ENCODE measurements at regions not wholly inside any gene's neighbourhood (a gene's known extent, or its start where the extent isn't known, plus 50 kb on each side); places are given as distances from the start of the nearest gene placed in this dataset.
A peak's percentile ranks its signal among the peaks of the same experiment; 100 is the strongest.

- no peaks in the 10 kb centered on the region for H3K4me1 ChIP-seq (ENCODE audit: insufficient read depth, insufficient read length)
- no peak overlapping the region for H3K4me3 ChIP-seq (ENCODE audit: insufficient read length, low read depth)
- TF ChIP-seq YY1 (IDR thresholded peaks at IDR 0.05; ENCODE audit: insufficient read depth, insufficient read length) (no peak), SUZ12 (IDR thresholded peaks at IDR 0.05; ENCODE audit: extremely low read depth, insufficient read depth, insufficient read length) (no peak)
- no peaks in the 10 kb centered on the region for H3K36me3 ChIP-seq (ENCODE audit: insufficient read depth, insufficient read length, low read length)
- no peaks in the 10 kb centered on the region; the same call in 1 of the 2 replicates for H3K9me3 ChIP-seq (ENCODE audit: insufficient read depth, low read length)
- no peak for DNase-seq (ENCODE audit: low read depth, low spot score)
- H3K27me3 ChIP-seq (ENCODE audit: insufficient read depth, insufficient read length), result no peaks in the 10 kb centered on the region
- H3K9ac ChIP-seq (ENCODE audit: insufficient read length, low read depth), result no peak overlapping the region
Observed at GRCh38 chr9:15113288-15113687, 193.7 kb downstream of the TTC39B start.

- Histone ChIP-seq H3K9ac (ENCODE audit: insufficient read length, low read depth) (no peak overlapping the region), H3K9me3 (ENCODE audit: insufficient read depth, low read length) (no peaks in the 10 kb centered on the region), H3K4me1 (ENCODE audit: insufficient read depth, insufficient read length) (no peaks in the 10 kb centered on the region), H3K36me3 (ENCODE audit: insufficient read depth, insufficient read length, low read length) (no peaks in the 10 kb centered on the region), H3K4me3 (ENCODE audit: insufficient read length, low read depth) (no peak overlapping the region), H3K27me3 (ENCODE audit: insufficient read depth, insufficient read length) (no peaks in the 10 kb centered on the region)
- DNase-seq (ENCODE audit: low read depth, low spot score), result no peak
- no peak for TF ChIP-seq SUZ12 (IDR thresholded peaks at IDR 0.05; ENCODE audit: extremely low read depth, insufficient read depth, insufficient read length)
- no peak for TF ChIP-seq YY1 (IDR thresholded peaks at IDR 0.05; ENCODE audit: insufficient read depth, insufficient read length)
- no peak for TF ChIP-seq ZNF274 (IDR thresholded peaks at IDR 0.05; ENCODE audit: low read depth, low read length)
Observed at GRCh38 chr9:15111071-15111470, 195.9 kb downstream of the TTC39B start.

- no peaks in the 10 kb centered on the region for H3K9me3 ChIP-seq (ENCODE audit: insufficient read depth, low read length)
- no peaks in the 10 kb centered on the region for H3K4me1 ChIP-seq (ENCODE audit: insufficient read depth, insufficient read length)
- H3K9ac ChIP-seq (ENCODE audit: insufficient read length, low read depth), result no peak overlapping the region
- no peaks in the 10 kb centered on the region for H3K36me3 ChIP-seq (ENCODE audit: insufficient read depth, insufficient read length, low read length)
- peak; percentile 46 for DNase-seq (ENCODE audit: low read depth, low spot score)
- H3K4me3 ChIP-seq (ENCODE audit: insufficient read length, low read depth), result no peak overlapping the region
- TF ChIP-seq ZNF274 (IDR thresholded peaks at IDR 0.05; ENCODE audit: low read depth, low read length) (no peak), SUZ12 (IDR thresholded peaks at IDR 0.05; ENCODE audit: extremely low read depth, insufficient read depth, insufficient read length) (no peak), YY1 (IDR thresholded peaks at IDR 0.05; ENCODE audit: insufficient read depth, insufficient read length) (no peak)
- H3K27me3 ChIP-seq (ENCODE audit: insufficient read depth, insufficient read length), result no peaks in the 10 kb centered on the region
Observed at GRCh38 chr9:15104826-15105420, 194.7 kb upstream of the FREM1 start.

- no peak for DNase-seq (ENCODE audit: low read depth, low spot score)
- Histone ChIP-seq H3K4me1 (ENCODE audit: insufficient read depth, insufficient read length) (no peaks in the 10 kb centered on the region), H3K4me3 (ENCODE audit: insufficient read length, low read depth) (no peak overlapping the region), H3K9ac (ENCODE audit: insufficient read length, low read depth) (no peak overlapping the region), H3K9me3 (ENCODE audit: insufficient read depth, low read length) (no peaks in the 10 kb centered on the region), H3K36me3 (ENCODE audit: insufficient read depth, insufficient read length, low read length) (no peaks in the 10 kb centered on the region), H3K27me3 (ENCODE audit: insufficient read depth, insufficient read length) (no peaks in the 10 kb centered on the region)
- TF ChIP-seq SUZ12 (IDR thresholded peaks at IDR 0.05; ENCODE audit: extremely low read depth, insufficient read depth, insufficient read length) (no peak), YY1 (IDR thresholded peaks at IDR 0.05; ENCODE audit: insufficient read depth, insufficient read length) (no peak), ZNF274 (IDR thresholded peaks at IDR 0.05; ENCODE audit: low read depth, low read length) (no peak)
Observed at GRCh38 chr9:15103290-15103689, 193.1 kb upstream of the FREM1 start.

GRCh38 chr9:15101095-15101494, 190.9 kb upstream of the FREM1 start:
- no peak for DNase-seq (ENCODE audit: low read depth, low spot score)
- no peaks in the 10 kb centered on the region for H3K36me3 ChIP-seq (ENCODE audit: insufficient read depth, insufficient read length, low read length)
- TF ChIP-seq SUZ12 (IDR thresholded peaks at IDR 0.05; ENCODE audit: extremely low read depth, insufficient read depth, insufficient read length) (no peak), ZNF274 (IDR thresholded peaks at IDR 0.05; ENCODE audit: low read depth, low read length) (no peak), YY1 (IDR thresholded peaks at IDR 0.05; ENCODE audit: insufficient read depth, insufficient read length) (no peak)
- H3K4me3 ChIP-seq (ENCODE audit: insufficient read length, low read depth), result no peak overlapping the region
- H3K4me1 ChIP-seq (ENCODE audit: insufficient read depth, insufficient read length), result no peaks in the 10 kb centered on the region
- no peaks in the 10 kb centered on the region for H3K9me3 ChIP-seq (ENCODE audit: insufficient read depth, low read length)
- no peaks in the 10 kb centered on the region for H3K27me3 ChIP-seq (ENCODE audit: insufficient read depth, insufficient read length)
- H3K9ac ChIP-seq (ENCODE audit: insufficient read length, low read depth), result no peak overlapping the region

- H3K9me3 ChIP-seq (ENCODE audit: insufficient read depth, low read length), result no peaks in the 10 kb centered on the region
- TF ChIP-seq YY1 (IDR thresholded peaks at IDR 0.05; ENCODE audit: insufficient read depth, insufficient read length) (no peak), SUZ12 (IDR thresholded peaks at IDR 0.05; ENCODE audit: extremely low read depth, insufficient read depth, insufficient read length) (no peak)
- H3K9ac ChIP-seq (ENCODE audit: insufficient read length, low read depth), result no peak overlapping the region
- H3K4me3 ChIP-seq (ENCODE audit: insufficient read length, low read depth), result no peak overlapping the region
- DNase-seq (ENCODE audit: low read depth, low spot score), result no peak
- H3K27me3 ChIP-seq (ENCODE audit: insufficient read depth, insufficient read length), result no peaks in the 10 kb centered on the region
- H3K36me3 ChIP-seq (ENCODE audit: insufficient read depth, insufficient read length, low read length), result no peaks in the 10 kb centered on the region
- H3K4me1 ChIP-seq (ENCODE audit: insufficient read depth, insufficient read length), result no peaks in the 10 kb centered on the region
Observed at GRCh38 chr9:15100571-15100970, 190.3 kb upstream of the FREM1 start.

- TF ChIP-seq YY1 (IDR thresholded peaks at IDR 0.05; ENCODE audit: insufficient read depth, insufficient read length) (no peak), SUZ12 (IDR thresholded peaks at IDR 0.05; ENCODE audit: extremely low read depth, insufficient read depth, insufficient read length) (no peak), ZNF274 (IDR thresholded peaks at IDR 0.05; ENCODE audit: low read depth, low read length) (no peak)
- H3K36me3 ChIP-seq (ENCODE audit: insufficient read depth, insufficient read length, low read length), result no peaks in the 10 kb centered on the region
- no peak overlapping the region for H3K9ac ChIP-seq (ENCODE audit: insufficient read length, low read depth)
- DNase-seq (ENCODE audit: low read depth, low spot score), result no peak
- H3K9me3 ChIP-seq (ENCODE audit: insufficient read depth, low read length), result no peaks in the 10 kb centered on the region
- no peaks in the 10 kb centered on the region for H3K4me1 ChIP-seq (ENCODE audit: insufficient read depth, insufficient read length)
- H3K4me3 ChIP-seq (ENCODE audit: insufficient read length, low read depth), result no peak overlapping the region
- H3K27me3 ChIP-seq (ENCODE audit: insufficient read depth, insufficient read length), result no peaks in the 10 kb centered on the region
Observed at GRCh38 chr9:15096972-15097371, 186.7 kb upstream of the FREM1 start.
